GM12873 (cell line): ENCODE measurements at regions not wholly inside any gene's neighbourhood (a gene's known extent, or its start where the extent isn't known, plus 50 kb on each side); places are given as distances from the start of the nearest gene placed in this dataset.

Experiments used
- TF ChIP-seq, protein P1 (sequence below): IDR thresholded peaks from 2 replicates; pipeline ENCODE4 v1.5.1; 2012; ENCODE audit warnings: low read depth, mild to moderate bottlenecking, moderate library complexity, low read length, control low read depth; ENCODE audit not compliant: insufficient read depth; ENCODE audit errors: missing control alignments

DNA sequence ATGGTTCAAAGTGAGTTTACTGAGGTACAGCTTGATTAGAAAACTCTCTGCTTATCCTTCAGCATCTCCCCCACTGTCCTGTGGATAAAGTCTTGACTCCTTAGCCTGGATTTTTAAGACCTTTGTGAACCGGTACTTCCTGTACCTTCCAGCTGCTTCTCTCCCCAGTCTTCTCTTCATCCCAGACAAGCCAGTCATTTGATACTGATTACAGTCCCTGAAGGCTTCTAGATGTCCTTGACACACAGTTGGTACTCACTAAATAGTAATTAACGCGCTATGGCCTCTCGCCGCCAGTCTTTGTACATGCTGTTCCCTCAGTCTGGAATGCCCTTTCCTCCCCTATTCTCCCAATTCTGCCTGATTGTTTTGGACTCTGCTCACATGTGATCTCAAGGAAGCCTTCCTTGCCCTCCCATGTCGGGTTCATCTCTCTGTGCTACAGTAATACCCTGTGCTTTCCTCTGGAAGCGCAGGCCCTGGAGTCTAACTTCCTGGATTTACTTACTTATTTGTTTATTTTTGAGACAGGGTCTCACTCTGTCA lies 50.6 kb upstream of the PTGR2 start:
- TF ChIP-seq, protein P1, sequence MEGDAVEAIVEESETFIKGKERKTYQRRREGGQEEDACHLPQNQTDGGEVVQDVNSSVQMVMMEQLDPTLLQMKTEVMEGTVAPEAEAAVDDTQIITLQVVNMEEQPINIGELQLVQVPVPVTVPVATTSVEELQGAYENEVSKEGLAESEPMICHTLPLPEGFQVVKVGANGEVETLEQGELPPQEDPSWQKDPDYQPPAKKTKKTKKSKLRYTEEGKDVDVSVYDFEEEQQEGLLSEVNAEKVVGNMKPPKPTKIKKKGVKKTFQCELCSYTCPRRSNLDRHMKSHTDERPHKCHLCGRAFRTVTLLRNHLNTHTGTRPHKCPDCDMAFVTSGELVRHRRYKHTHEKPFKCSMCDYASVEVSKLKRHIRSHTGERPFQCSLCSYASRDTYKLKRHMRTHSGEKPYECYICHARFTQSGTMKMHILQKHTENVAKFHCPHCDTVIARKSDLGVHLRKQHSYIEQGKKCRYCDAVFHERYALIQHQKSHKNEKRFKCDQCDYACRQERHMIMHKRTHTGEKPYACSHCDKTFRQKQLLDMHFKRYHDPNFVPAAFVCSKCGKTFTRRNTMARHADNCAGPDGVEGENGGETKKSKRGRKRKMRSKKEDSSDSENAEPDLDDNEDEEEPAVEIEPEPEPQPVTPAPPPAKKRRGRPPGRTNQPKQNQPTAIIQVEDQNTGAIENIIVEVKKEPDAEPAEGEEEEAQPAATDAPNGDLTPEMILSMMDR, result no peak

DNA sequence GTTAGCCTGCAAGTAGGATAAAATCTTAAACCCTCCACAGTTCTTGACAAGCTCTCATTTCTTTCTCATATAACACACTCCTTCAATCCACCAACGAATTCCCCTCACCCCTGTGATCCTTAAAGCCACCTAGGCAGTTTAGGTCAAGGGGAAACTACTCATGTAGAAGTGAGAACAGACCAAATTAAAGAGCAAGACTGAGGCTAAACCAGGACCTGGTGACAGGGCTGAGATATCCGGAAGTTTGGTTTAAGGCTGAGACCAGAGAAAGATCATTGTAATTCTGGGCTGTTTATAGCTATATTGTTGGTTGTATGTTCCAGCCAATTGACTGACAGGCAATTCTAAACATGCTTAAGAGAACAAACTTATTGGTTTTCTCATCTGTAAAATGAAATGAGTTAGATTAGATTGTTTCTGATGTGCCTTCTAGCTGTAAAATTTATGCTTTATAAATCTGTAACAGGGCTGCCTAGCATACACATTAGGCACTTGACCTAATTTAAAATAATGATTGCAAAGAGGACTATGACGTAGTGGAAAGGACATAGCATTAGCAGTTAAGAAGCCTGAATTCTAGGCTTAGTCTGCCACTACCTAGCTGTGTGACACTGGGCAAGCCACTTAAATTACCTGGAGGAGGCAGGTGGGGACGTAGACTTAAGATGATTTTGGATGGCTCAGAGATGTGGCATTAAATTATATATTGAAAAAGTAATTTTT lies 53.9 kb upstream of the PTGR2 start:
- TF ChIP-seq, protein P1, result no peak

DNA sequence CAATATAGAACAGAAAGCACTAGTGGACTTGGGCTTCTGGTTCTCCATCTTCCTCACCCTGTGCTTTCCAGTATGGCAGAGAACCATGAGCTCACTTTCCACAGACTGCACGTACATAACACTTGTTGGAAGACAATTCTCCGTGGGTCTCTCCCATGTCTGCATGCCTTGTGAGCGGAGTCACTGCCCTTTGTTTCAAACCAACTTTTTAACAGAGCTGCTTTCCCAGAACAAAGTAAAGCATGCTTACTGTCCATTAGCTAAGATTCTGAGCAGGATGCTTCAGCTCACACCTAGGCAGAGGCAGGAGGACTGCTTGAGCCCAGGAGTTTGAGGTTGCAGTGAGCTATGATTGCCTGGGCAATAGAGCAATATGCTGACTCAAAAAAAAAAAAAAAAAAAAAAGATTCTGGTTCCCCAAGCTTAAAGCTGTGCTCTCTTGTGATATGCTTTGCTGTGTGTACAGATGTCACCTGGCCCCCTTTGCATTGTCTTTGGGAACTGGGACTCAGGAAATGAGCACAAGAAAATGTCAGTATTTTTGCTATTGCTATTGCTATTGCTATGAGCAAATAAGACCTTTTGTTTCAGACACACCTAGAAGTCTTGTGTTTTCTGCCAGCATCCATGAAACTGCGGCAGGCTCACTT lies 54.6 kb upstream of the PTGR2 start:
- TF ChIP-seq, protein P1, result no peak

DNA sequence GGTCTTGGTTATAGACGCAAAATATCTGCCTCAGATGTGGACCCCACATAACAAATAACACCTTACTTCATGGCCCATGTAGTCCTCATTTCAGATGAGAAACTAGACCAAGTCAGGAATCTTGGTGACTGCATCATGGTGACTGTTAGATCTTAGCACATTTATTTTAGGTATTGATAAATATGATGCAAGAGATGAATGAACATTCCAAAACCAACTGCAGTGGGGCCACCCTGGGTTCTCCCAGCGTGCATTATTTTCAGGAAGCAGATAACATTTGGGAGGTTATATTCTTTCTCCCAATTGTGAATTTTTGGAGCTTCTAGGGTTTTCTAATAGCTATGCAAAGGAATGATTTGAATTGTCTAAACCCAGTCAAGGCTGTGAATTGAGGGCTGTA lies 55.2 kb upstream of the PTGR2 start:
- TF ChIP-seq, protein P1, result no peak

DNA sequence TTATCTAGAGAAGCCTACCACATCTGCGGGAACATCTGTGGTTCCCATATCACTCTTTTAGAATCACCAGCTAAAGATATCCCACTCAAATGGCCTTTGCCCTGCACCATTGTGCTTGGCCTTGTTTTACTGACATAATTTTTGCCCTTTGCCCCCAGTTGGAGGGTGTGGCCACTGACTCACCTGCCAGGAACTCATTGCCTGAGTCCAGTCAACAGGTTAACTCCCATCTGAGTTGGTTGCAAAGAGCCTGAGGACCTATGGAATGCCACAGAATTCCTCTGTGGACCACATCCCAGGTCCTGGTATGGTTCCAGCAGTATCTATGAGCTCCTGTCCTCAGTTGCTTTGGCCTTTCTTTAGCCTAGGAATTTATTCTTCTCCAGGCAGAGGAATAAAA lies 55.7 kb upstream of the PTGR2 start:
- TF ChIP-seq, protein P1, result no peak

DNA sequence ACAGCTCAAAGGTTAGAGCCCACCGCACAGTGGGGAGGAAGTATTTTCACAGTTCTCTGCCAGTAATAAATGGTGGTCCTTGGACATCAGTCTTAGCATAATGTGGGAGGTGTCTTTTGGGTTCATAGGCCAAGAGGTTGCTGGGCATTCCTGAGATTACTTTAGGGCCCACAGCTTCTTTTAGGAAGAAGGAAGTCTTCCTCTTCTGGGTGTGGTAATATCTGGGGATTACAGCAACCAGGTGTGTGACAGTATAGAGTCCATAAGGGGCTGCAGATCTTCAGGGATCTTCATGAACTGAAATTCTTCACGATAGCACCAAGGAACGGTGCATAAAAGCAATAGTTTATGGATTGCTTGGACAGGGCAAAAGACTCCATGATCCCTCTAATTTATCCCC lies 56.2 kb upstream of the PTGR2 start:
- TF ChIP-seq, protein P1, result no peak

DNA sequence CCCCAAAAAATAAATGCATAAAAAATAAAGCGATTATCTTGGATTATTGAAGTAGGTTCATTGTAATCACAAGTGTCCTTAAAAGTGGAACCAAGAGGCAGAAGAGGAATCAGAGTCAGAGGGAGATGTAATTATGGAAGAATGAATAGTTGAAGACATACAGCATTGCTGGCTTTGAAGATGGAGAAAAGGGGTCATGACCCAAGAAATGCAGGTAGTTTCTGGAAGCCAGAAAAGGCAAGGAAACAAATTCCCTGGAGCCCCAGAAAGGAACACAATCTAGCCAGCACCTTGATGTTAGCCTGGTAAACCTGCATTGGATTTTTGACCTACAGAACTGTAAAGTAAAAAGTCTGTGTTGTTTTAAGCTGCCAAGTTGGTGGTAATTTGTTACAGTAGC lies 57.5 kb upstream of the PTGR2 start:
- TF ChIP-seq, protein P1, result no peak
